HEK293 (cell line): ENCODE measurements at regions not wholly inside any gene's neighbourhood (a gene's known extent, or its start where the extent isn't known, plus 50 kb on each side); places are given as distances from the start of the nearest gene placed in this dataset.

Source experiments
- CTCF ChIA-PET: fragments of 350-600 bp; formaldehyde crosslinking; extraction: SDS; loops from one replicate; lab custom pipeline; 2021; ENCODE audit warnings: antibody characterized with exemption; lab: Yijun Ruan, JAX
- POLR2A ChIA-PET: fragments of 300-600 bp; formaldehyde crosslinking; extraction: SDS; loops from one replicate; lab custom pipeline; 2020; ENCODE audit warnings: antibody characterized with exemption, inconsistent platforms; lab: Yijun Ruan, JAX
- H3K27ac ChIP-seq: fragments of 200-500 bp; sonication (Bioruptor generic); 2 replicates; pipeline ENCODE4 v1.5.1; 2014; ENCODE audit warnings: low read depth, low read length, control low read depth, inconsistent platforms; ENCODE audit errors: extremely low read depth
- H3K36me3 ChIP-seq, 2 experiments: fragments of 200-500 bp in 1 of 2; sonication (Bioruptor generic) in 1 of 2; 1 replicate in 1 of 2; 2 replicates in 1 of 2; pipeline ENCODE4 v1.5.1; 2014 to 2017; ENCODE audit warnings: inconsistent platforms in 2 of 2, low read length in 2 of 2; ENCODE audit not compliant: control insufficient read depth in 2 of 2, insufficient read depth in 1 of 2
- H3K4me1 ChIP-seq: fragments of 200-500 bp; sonication (Bioruptor generic); 2 replicates; pipeline ENCODE4 v1.5.1; 2014; ENCODE audit warnings: mild to moderate bottlenecking, low read length, inconsistent platforms; ENCODE audit not compliant: control insufficient read depth, insufficient read depth
- H3K4me3 ChIP-seq: 2 replicates; pipeline ENCODE4 v1.5.1; 2011; ENCODE audit warnings: low read depth, mild to moderate bottlenecking, control low read depth, low read length, moderate library complexity
- H3K9me3 ChIP-seq: fragments of 200-500 bp; sonication (Bioruptor generic); 2 replicates; pipeline ENCODE4 v1.5.1; 2014; ENCODE audit warnings: low read depth, low read length, inconsistent platforms; ENCODE audit not compliant: control insufficient read depth, insufficient read depth
- GLIS2 ChIP-seq: fragments of 450-650 bp; formaldehyde crosslinking; IDR thresholded peaks from 2 replicates; pipeline ENCODE4 v1.5.1; 2016; ENCODE audit warnings: missing biosample characterization, missing genetic modification characterization
- SALL2 ChIP-seq: fragments of 450-650 bp; formaldehyde crosslinking; IDR thresholded peaks from 2 replicates; pipeline ENCODE4 v1.5.0; 2017; ENCODE audit warnings: missing biosample characterization, mild to moderate bottlenecking, missing genetic modification characterization, borderline replicate concordance
- SCRT2 ChIP-seq: fragments of 450-650 bp; formaldehyde crosslinking; IDR thresholded peaks from 2 replicates; pipeline ENCODE4 v1.5.1; 2016; ENCODE audit warnings: missing biosample characterization, missing genetic modification characterization
- SP3 ChIP-seq: fragments of 450-650 bp; formaldehyde crosslinking; IDR thresholded peaks from 2 replicates; pipeline ENCODE4 v1.5.1; 2016; ENCODE audit warnings: missing biosample characterization, missing genetic modification characterization
- TRIM28 ChIP-seq: IDR thresholded peaks from 2 replicates; pipeline ENCODE4 v1.6.1; 2011; ENCODE audit warnings: low read length, control low read depth, borderline replicate concordance
- ZBTB1 ChIP-seq: fragments of 450-650 bp; formaldehyde crosslinking; IDR thresholded peaks from 2 replicates; pipeline ENCODE4 v1.5.1; 2016; ENCODE audit warnings: missing biosample characterization, missing genetic modification characterization
- ZBTB21 ChIP-seq: fragments of 450-650 bp; formaldehyde crosslinking; IDR thresholded peaks from 2 replicates; pipeline ENCODE4 v1.5.1; 2017; ENCODE audit warnings: missing biosample characterization, missing genetic modification characterization
- ZBTB48 ChIP-seq: fragments of 450-650 bp; formaldehyde crosslinking; IDR thresholded peaks from 2 replicates; pipeline ENCODE4 v1.5.1; 2016; ENCODE audit warnings: missing biosample characterization, missing genetic modification characterization
- ZFHX2 ChIP-seq: fragments of 450-650 bp; formaldehyde crosslinking; conservative IDR thresholded peaks from 2 replicates; pipeline ENCODE4 v1.5.1; 2016; ENCODE audit warnings: missing biosample characterization, missing genetic modification characterization
- ZNF10 ChIP-seq: fragments of 450-650 bp; formaldehyde crosslinking; IDR thresholded peaks from 2 replicates; pipeline ENCODE4 v1.5.1; 2017; ENCODE audit warnings: missing biosample characterization, missing genetic modification characterization
- ZNF138 ChIP-seq: fragments of 450-650 bp; formaldehyde crosslinking; IDR thresholded peaks from 2 replicates; pipeline ENCODE4 v1.5.1; 2016; ENCODE audit warnings: missing biosample characterization, missing genetic modification characterization, borderline replicate concordance
- ZNF157 ChIP-seq: fragments of 450-650 bp; formaldehyde crosslinking; IDR thresholded peaks from 2 replicates; pipeline ENCODE4 v1.5.1; 2016; ENCODE audit warnings: missing biosample characterization, missing genetic modification characterization
- ZNF184 ChIP-seq: fragments of 450-650 bp; IDR thresholded peaks from 2 replicates; pipeline ENCODE4 v1.5.1; 2018; ENCODE audit warnings: missing biosample characterization, mild to moderate bottlenecking, missing genetic modification characterization
- ZNF214 ChIP-seq: fragments of 450-650 bp; formaldehyde crosslinking; IDR thresholded peaks from 2 replicates; pipeline ENCODE4 v1.5.1; 2017; ENCODE audit warnings: missing biosample characterization, mild to moderate bottlenecking, missing genetic modification characterization, borderline replicate concordance
- ZNF335 ChIP-seq: fragments of 450-650 bp; formaldehyde crosslinking; conservative IDR thresholded peaks from 2 replicates; pipeline ENCODE4 v1.5.1; 2016; ENCODE audit warnings: missing biosample characterization, missing genetic modification characterization
- ZNF37A ChIP-seq: fragments of 450-650 bp; IDR thresholded peaks from 2 replicates; pipeline ENCODE4 v1.5.1; 2018; ENCODE audit warnings: missing biosample characterization, missing genetic modification characterization
- ZNF426 ChIP-seq: fragments of 450-650 bp; formaldehyde crosslinking; IDR thresholded peaks from 2 replicates; pipeline ENCODE4 v1.5.1; 2017; ENCODE audit warnings: missing biosample characterization, missing genetic modification characterization, mild to moderate bottlenecking, inconsistent platforms, moderate library complexity
- ZNF473 ChIP-seq: fragments of 450-650 bp; formaldehyde crosslinking; IDR thresholded peaks from 2 replicates; pipeline ENCODE4 v1.5.1; 2017; ENCODE audit warnings: missing biosample characterization, missing genetic modification characterization
- ZNF521 ChIP-seq: fragments of 450-650 bp; formaldehyde crosslinking; IDR thresholded peaks from 2 replicates; pipeline ENCODE4 v1.5.1; 2017; ENCODE audit warnings: missing biosample characterization, mild to moderate bottlenecking, missing genetic modification characterization
- ZNF555 ChIP-seq: fragments of 450-650 bp; formaldehyde crosslinking; conservative IDR thresholded peaks from 2 replicates; pipeline ENCODE4 v1.5.1; 2017; ENCODE audit warnings: missing biosample characterization, mild to moderate bottlenecking, missing genetic modification characterization, inconsistent platforms
- ZNF558 ChIP-seq: fragments of 450-650 bp; formaldehyde crosslinking; IDR thresholded peaks from 2 replicates; pipeline ENCODE4 v1.5.1; 2016; ENCODE audit warnings: missing biosample characterization, missing genetic modification characterization
- ZNF624 ChIP-seq: fragments of 450-650 bp; formaldehyde crosslinking; IDR thresholded peaks from 2 replicates; pipeline ENCODE4 v1.5.1; 2017; ENCODE audit warnings: missing biosample characterization, missing genetic modification characterization
- ZNF645 ChIP-seq: fragments of 450-650 bp; formaldehyde crosslinking; IDR thresholded peaks from 2 replicates; pipeline ENCODE4; 2016; ENCODE audit warnings: missing biosample characterization, missing genetic modification characterization
- ZNF664 ChIP-seq: fragments of 450-650 bp; formaldehyde crosslinking; IDR thresholded peaks from 2 replicates; pipeline ENCODE4 v1.5.1; 2016; ENCODE audit warnings: missing biosample characterization, missing genetic modification characterization
- ZNF701 ChIP-seq: fragments of 450-650 bp; formaldehyde crosslinking; IDR thresholded peaks from 2 replicates; pipeline ENCODE4 v1.5.1; 2016; ENCODE audit warnings: missing biosample characterization, missing genetic modification characterization
- ZNF776 ChIP-seq: fragments of 450-650 bp; formaldehyde crosslinking; IDR thresholded peaks from 2 replicates; pipeline ENCODE4 v1.5.0; 2017; ENCODE audit warnings: missing biosample characterization, missing genetic modification characterization, borderline replicate concordance
- ZNF791 ChIP-seq: fragments of 450-650 bp; formaldehyde crosslinking; IDR thresholded peaks from 2 replicates; pipeline ENCODE4 v1.5.1; 2016; ENCODE audit warnings: missing biosample characterization, missing genetic modification characterization
- ZXDB ChIP-seq: fragments of 450-650 bp; formaldehyde crosslinking; IDR thresholded peaks from 2 replicates; pipeline ENCODE4 v1.5.1; 2016; ENCODE audit warnings: missing biosample characterization, missing genetic modification characterization
- TF ChIP-seq, protein P1 (sequence below): fragments of 450-650 bp; formaldehyde crosslinking; conservative IDR thresholded peaks from 2 replicates; pipeline ENCODE4 v1.5.1; 2016; ENCODE audit warnings: low read depth, missing biosample characterization, missing genetic modification characterization
- TF ChIP-seq, protein P2 (sequence below): fragments of 450-650 bp; formaldehyde crosslinking; IDR thresholded peaks from 2 replicates; pipeline ENCODE4 v1.5.1; 2017; ENCODE audit warnings: missing biosample characterization, missing genetic modification characterization
- TF ChIP-seq, protein P3 (sequence below): fragments of 450-650 bp; formaldehyde crosslinking; optimal IDR thresholded peaks from 2 replicates; pipeline ENCODE3; 2016; ENCODE audit warnings: missing biosample characterization, mild to moderate bottlenecking, missing genetic modification characterization

- no peak overlapping the region for H3K27ac ChIP-seq
- H3K9me3 ChIP-seq, result no peaks in the 10 kb centered on the region
- CTCF ChIA-PET, result interaction anchor here (0.8 kb wide), 1 partner anchor 9 kb away, joined by 5 read pairs; no protein-coding TSS in a partner anchor
- TF ChIP-seq ZNF791 (tag by site-specific recombination) (no peak), ZBTB48 (tag by site-specific recombination) (no peak), ZNF157 (tag by site-specific recombination) (no peak), ZNF214 (tag by site-specific recombination) (no peak), SALL2 (tag by site-specific recombination) (no peak), ZNF776 (tag by site-specific recombination) (no peak), TRIM28 (no peak), ZNF335 (tag by site-specific recombination) (no peak), ZNF701 (tag by site-specific recombination) (no peak), ZNF521 (tag by site-specific recombination) (no peak), ZNF37A (tag by site-specific recombination) (no peak), ZNF184 (no peak), ZNF558 (tag by site-specific recombination) (no peak), ZNF645 (no peak), ZFHX2 (no peak), ZNF664 (tag by site-specific recombination) (no peak), ZNF10 (no peak)
- TF ChIP-seq, protein P1, sequence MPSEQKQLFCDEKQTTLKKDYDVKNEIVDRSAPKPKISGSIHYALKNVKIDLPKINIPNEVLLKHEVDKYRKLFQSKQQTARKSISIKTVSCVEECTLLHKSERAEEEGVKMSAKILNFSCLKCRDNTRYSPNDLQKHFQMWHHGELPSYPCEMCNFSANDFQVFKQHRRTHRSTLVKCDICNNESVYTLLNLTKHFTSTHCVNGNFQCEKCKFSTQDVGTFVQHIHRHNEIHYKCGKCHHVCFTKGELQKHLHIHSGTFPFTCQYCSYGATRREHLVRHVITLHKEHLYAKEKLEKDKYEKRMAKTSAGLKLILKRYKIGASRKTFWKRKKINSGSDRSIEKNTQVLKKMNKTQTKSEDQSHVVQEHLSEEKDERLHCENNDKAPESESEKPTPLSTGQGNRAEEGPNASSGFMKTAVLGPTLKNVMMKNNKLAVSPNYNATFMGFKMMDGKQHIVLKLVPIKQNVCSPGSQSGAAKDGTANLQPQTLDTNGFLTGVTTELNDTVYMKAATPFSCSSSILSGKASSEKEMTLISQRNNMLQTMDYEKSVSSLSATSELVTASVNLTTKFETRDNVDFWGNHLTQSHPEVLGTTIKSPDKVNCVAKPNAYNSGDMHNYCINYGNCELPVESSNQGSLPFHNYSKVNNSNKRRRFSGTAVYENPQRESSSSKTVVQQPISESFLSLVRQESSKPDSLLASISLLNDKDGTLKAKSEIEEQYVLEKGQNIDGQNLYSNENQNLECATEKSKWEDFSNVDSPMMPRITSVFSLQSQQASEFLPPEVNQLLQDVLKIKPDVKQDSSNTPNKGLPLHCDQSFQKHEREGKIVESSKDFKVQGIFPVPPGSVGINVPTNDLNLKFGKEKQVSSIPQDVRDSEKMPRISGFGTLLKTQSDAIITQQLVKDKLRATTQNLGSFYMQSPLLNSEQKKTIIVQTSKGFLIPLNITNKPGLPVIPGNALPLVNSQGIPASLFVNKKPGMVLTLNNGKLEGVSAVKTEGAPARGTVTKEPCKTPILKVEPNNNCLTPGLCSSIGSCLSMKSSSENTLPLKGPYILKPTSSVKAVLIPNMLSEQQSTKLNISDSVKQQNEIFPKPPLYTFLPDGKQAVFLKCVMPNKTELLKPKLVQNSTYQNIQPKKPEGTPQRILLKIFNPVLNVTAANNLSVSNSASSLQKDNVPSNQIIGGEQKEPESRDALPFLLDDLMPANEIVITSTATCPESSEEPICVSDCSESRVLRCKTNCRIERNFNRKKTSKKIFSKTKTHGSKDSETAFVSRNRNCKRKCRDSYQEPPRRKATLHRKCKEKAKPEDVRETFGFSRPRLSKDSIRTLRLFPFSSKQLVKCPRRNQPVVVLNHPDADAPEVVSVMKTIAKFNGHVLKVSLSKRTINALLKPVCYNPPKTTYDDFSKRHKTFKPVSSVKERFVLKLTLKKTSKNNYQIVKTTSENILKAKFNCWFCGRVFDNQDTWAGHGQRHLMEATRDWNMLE (tag by site-specific recombination), result no peak
- TF ChIP-seq, all 188 proteins: peak for 0
- Histone ChIP-seq H3K4me3 (no peak overlapping the region), H3K36me3 (no peaks in the 10 kb centered on the region), H3K4me1 (no peaks in the 10 kb centered on the region)
- POLR2A ChIA-PET, result no interaction called here
Observed at GRCh38 chr17:14731591-14731990, 430.7 kb downstream of the HS3ST3B1 start.

- ChIA-PET CTCF (no interaction called here), POLR2A (no interaction called here)
- Histone ChIP-seq H3K4me1 (no peaks in the 10 kb centered on the region), H3K36me3 (no peaks in the 10 kb centered on the region), H3K9me3 (no peaks in the 10 kb centered on the region), H3K4me3 (no peak overlapping the region), H3K27ac (no peak overlapping the region)
- TF ChIP-seq, protein P2, sequence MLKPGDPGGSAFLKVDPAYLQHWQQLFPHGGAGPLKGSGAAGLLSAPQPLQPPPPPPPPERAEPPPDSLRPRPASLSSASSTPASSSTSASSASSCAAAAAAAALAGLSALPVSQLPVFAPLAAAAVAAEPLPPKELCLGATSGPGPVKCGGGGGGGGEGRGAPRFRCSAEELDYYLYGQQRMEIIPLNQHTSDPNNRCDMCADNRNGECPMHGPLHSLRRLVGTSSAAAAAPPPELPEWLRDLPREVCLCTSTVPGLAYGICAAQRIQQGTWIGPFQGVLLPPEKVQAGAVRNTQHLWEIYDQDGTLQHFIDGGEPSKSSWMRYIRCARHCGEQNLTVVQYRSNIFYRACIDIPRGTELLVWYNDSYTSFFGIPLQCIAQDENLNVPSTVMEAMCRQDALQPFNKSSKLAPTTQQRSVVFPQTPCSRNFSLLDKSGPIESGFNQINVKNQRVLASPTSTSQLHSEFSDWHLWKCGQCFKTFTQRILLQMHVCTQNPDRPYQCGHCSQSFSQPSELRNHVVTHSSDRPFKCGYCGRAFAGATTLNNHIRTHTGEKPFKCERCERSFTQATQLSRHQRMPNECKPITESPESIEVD, result no peak
- no peak for TF ChIP-seq SCRT2 (tag by site-specific recombination)
- TF ChIP-seq ZNF138 (tag by site-specific recombination), result no peak
- TF ChIP-seq ZBTB21 (tag by site-specific recombination), result no peak
- TF ChIP-seq SP3, result no peak
- no peak for TF ChIP-seq ZBTB1 (tag by site-specific recombination)
- TF ChIP-seq, protein P3, sequence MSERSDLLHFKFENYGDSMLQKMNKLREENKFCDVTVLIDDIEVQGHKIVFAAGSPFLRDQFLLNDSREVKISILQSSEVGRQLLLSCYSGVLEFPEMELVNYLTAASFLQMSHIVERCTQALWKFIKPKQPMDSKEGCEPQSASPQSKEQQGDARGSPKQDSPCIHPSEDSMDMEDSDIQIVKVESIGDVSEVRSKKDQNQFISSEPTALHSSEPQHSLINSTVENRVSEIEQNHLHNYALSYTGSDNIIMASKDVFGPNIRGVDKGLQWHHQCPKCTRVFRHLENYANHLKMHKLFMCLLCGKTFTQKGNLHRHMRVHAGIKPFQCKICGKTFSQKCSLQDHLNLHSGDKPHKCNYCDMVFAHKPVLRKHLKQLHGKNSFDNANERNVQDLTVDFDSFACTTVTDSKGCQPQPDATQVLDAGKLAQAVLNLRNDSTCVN (tag by site-specific recombination), result no peak
- no peak for TF ChIP-seq GLIS2 (tag by site-specific recombination)
- TF ChIP-seq ZXDB (tag by site-specific recombination), result no peak
- no peak for TF ChIP-seq ZNF555 (tag by site-specific recombination)
- TF ChIP-seq ZNF624 (tag by site-specific recombination), result no peak
- no peak for TF ChIP-seq ZNF473 (tag by site-specific recombination)
- no peak for TF ChIP-seq ZNF426
Observed at GRCh38 chr17:14730821-14731220, 429.9 kb downstream of the HS3ST3B1 start.
